Right lobe of liver (tissue), 4 donors: ENCODE measurements at regions not wholly inside any gene's neighbourhood (a gene's known extent, or its start where the extent isn't known, plus 50 kb on each side); places are given as distances from the start of the nearest gene placed in this dataset.

Source experiments
- POLR2A ChIP-seq: fragments of 450-650 bp; IDR thresholded peaks from one replicate; pipeline ENCODE4 v1.6.1; 2017; ENCODE audit warnings: antibody characterized with exemption, mild to moderate bottlenecking
- TF ChIP-seq, protein P1 (sequence below), 4 donors: fragments of 200-600 bp in 3 of 4; fragments of 450-650 bp in 1 of 4; IDR thresholded peaks; one replicate each; pipeline versions ENCODE4 v1.5.1 to v1.8.0; 2016 to 2022; ENCODE audit warnings: antibody characterized with exemption in 4 of 4, mild to moderate bottlenecking in 2 of 4
- donor health status: DM: no; HTN: no; CAD: no.
- donor health status: DM: no; HTN: no; CAD: no.
- donor health status: DM: no; HTN: yes; CAD: no.

DNA sequence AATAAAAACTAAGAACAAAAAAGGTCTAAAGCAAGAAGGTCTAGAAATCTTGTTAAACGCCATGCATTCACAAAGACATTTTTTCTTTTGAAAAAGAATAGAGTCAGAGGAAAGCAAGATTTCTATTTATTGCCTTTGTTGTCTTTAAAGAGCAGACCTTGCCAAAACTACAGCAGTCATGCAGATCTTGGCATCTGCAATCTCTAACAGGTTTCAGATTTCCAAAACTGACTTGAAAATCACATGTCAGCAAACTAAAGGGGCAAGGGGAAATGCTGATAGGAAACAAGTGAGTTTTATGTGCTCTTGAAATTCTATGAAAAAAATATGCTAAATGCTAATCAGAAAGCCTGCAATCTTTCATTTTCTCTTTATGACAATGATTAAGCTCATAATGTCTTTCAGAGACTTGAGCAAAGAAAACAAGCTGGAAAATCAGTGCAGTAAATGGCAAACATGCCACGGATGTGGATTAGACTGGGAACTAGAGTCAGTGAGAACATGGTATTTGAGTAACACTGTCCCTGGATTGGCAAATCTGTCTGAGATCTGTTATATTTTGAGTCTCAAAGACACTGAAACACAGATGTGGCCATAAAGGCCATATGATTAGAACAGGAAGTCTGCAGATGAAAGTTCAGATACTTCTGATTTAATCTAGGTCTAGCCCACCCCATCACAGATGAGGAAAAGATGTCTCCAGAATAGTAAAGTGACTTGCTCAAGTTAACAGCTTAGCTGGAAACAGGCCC, 361.4 kb upstream of the RPS23 start:
- TF ChIP-seq POLR2A, result no peak
- TF ChIP-seq, protein P1, sequence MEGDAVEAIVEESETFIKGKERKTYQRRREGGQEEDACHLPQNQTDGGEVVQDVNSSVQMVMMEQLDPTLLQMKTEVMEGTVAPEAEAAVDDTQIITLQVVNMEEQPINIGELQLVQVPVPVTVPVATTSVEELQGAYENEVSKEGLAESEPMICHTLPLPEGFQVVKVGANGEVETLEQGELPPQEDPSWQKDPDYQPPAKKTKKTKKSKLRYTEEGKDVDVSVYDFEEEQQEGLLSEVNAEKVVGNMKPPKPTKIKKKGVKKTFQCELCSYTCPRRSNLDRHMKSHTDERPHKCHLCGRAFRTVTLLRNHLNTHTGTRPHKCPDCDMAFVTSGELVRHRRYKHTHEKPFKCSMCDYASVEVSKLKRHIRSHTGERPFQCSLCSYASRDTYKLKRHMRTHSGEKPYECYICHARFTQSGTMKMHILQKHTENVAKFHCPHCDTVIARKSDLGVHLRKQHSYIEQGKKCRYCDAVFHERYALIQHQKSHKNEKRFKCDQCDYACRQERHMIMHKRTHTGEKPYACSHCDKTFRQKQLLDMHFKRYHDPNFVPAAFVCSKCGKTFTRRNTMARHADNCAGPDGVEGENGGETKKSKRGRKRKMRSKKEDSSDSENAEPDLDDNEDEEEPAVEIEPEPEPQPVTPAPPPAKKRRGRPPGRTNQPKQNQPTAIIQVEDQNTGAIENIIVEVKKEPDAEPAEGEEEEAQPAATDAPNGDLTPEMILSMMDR (IDR thresholded peaks at IDR 0.05), result no peak
